Kidney (tissue), 13 donors: ENCODE measurements at regions not wholly inside any gene's neighbourhood (a gene's known extent, or its start where the extent isn't known, plus 50 kb on each side); places are given as distances from the start of the nearest gene placed in this dataset.
A peak's percentile ranks its signal among the peaks of the same experiment; 100 is the strongest.
"Not testable (repeated sequence)": the region's sequence is repeated elsewhere in the genome, so short reads cannot be mapped to it uniquely, and the experiment has no call there.

Experiments
- DNase-seq, 5 donors: peaks; one replicate each; pipeline ENCODE4 v3.0.0-alpha.2; 2013 to 2020
- FAIRE-seq: peaks from 2 replicates; lab custom pipeline; 2012; peaks lifted over from hg19 to GRCh38; lab: Jason Lieb, UNC
- H3K27ac ChIP-seq, 2 donors: one replicate each; pipeline ENCODE4 v1.7.0; 2013; ENCODE audit warnings: low read depth in 2 of 2, low read length in 2 of 2, inconsistent platforms in 1 of 2
- H3K27me3 ChIP-seq: one replicate; pipeline ENCODE4 v1.7.1; 2013; ENCODE audit warnings: low read length, inconsistent platforms; ENCODE audit not compliant: control insufficient read depth, insufficient read depth
- H3K36me3 ChIP-seq, 3 donors: one replicate each; pipeline versions ENCODE4 v1.7.0 to v1.7.1; 2013; ENCODE audit warnings: low read length in 3 of 3, control low read depth in 1 of 3, inconsistent platforms in 1 of 3; ENCODE audit not compliant: insufficient read depth in 3 of 3, control insufficient read depth in 2 of 3
- H3K4me1 ChIP-seq, 3 donors: one replicate each; pipeline versions ENCODE4 v1.7.0 to v1.7.1; 2013; ENCODE audit warnings: low read length in 3 of 3, inconsistent platforms in 1 of 3, low read depth in 1 of 3; ENCODE audit not compliant: control insufficient read depth in 2 of 3, insufficient read depth in 2 of 3
- H3K4me3 ChIP-seq, 3 donors: one replicate each; pipeline versions ENCODE4 v1.7.0 to v1.8.1; 2013; ENCODE audit warnings: low read length in 3 of 3, control low read depth in 1 of 3, inconsistent platforms in 1 of 3
- H3K9ac ChIP-seq, 3 donors: one replicate each; pipeline versions ENCODE4 v1.7.0 to v1.7.1; 2013; ENCODE audit warnings: low read length in 3 of 3, control low read depth in 1 of 3, inconsistent platforms in 1 of 3
- H3K9me3 ChIP-seq, 3 donors: one replicate each; pipeline versions ENCODE4 v1.7.0 to v1.7.1; 2013; ENCODE audit warnings: low read length in 3 of 3, control low read depth in 1 of 3, inconsistent platforms in 1 of 3; ENCODE audit not compliant: control insufficient read depth in 2 of 3, insufficient read depth in 1 of 3
- CTCF ChIP-seq: IDR thresholded peaks from 3 replicates; pipeline ENCODE4 v1.5.1; 2012; ENCODE audit warnings: mild to moderate bottlenecking, moderate library complexity, borderline replicate concordance; ENCODE audit not compliant: insufficient read depth; ENCODE audit errors: extremely low read depth
- intact Hi-C: fragments of 100-400 bp; cut with DNase I; formaldehyde crosslinking; loops from one replicate; pipeline ENCODE4 v1.11.1; 2022
- donor health status: control.
- donor health status: control.
- donor health status: control.
- donor health status: control.
- donor health status: control.
- donor health status: DM: yes; HTN: yes; CAD: no.
- donor health status: Normal renal cell carcinoma (clear cell type).

GRCh38 chr1:59214248-59215208 is 82.4 kb upstream of the FGGY start:
- no peaks in the 10 kb centered on the region for H3K9me3 ChIP-seq
- no peaks in the 10 kb centered on the region for H3K4me1 ChIP-seq
- intact Hi-C loops = no loop called here
- TF ChIP-seq CTCF = no peak
- peak in 4 of 5 donors; percentile 85 to 94 (median 88) for DNase-seq
- FAIRE-seq = no peak
- no peak overlapping the region for H3K9ac ChIP-seq
- no peak overlapping the region for H3K27ac ChIP-seq
- H3K27me3 ChIP-seq = no peaks in the 10 kb centered on the region
- H3K36me3 ChIP-seq = no peaks in the 10 kb centered on the region
- H3K4me3 ChIP-seq = no peak overlapping the region

GRCh38 chr1:59215766-59216291 is 81.1 kb upstream of the FGGY start:
- DNase-seq = no peak
- FAIRE-seq = no peak
- H3K27ac ChIP-seq = no peak overlapping the region
- intact Hi-C loops = no loop called here
- H3K27me3 ChIP-seq = no peaks in the 10 kb centered on the region
- H3K9me3 ChIP-seq = no peaks in the 10 kb centered on the region
- H3K4me3 ChIP-seq = no peak overlapping the region
- no peak overlapping the region for H3K9ac ChIP-seq
- H3K36me3 ChIP-seq = no peaks in the 10 kb centered on the region
- no peaks in the 10 kb centered on the region for H3K4me1 ChIP-seq
- TF ChIP-seq CTCF = no peak

GRCh38 chr1:59217439-59217838 is 79.5 kb upstream of the FGGY start:
- H3K4me3 ChIP-seq, DNase-seq, H3K4me1 ChIP-seq, H3K36me3 ChIP-seq, H3K9me3 ChIP-seq, FAIRE-seq, H3K27me3 ChIP-seq, H3K27ac ChIP-seq, H3K9ac ChIP-seq, intact Hi-C loops: not testable (repeated sequence)

GRCh38 chr1:59218521-59219236 is 78.2 kb upstream of the FGGY start:
- Histone ChIP-seq H3K36me3 (no peaks in the 10 kb centered on the region), H3K9me3 (no peaks in the 10 kb centered on the region), H3K27me3 (no peaks in the 10 kb centered on the region), H3K27ac (no peak overlapping the region), H3K9ac (no peak overlapping the region), H3K4me3 (no peak overlapping the region), H3K4me1 (no peaks in the 10 kb centered on the region)
- TF ChIP-seq CTCF = no peak
- intact Hi-C loops = no loop called here
- DNase-seq = no peak
- FAIRE-seq = no peak
